WERI-Rb-1 (cell line): ENCODE measurements at regions not wholly inside any gene's neighbourhood (a gene's known extent, or its start where the extent isn't known, plus 50 kb on each side); places are given as distances from the start of the nearest gene placed in this dataset.

Experiments used
- DNase-seq: peaks from one replicate; pipeline ENCODE4 v3.0.0-alpha.2; 2020
- H3K27ac ChIP-seq: fragments of 250-450 bp; sonication (Bioruptor Pico); 2 replicates; pipeline ENCODE4 v1.5.1; 2020; ENCODE audit warnings: mild to moderate bottlenecking, moderate library complexity
- H3K27me3 ChIP-seq: fragments of 250-450 bp; sonication (Bioruptor Pico); 2 replicates; pipeline ENCODE4 v1.5.1; 2021; ENCODE audit warnings: mild to moderate bottlenecking, low read depth, moderate library complexity; ENCODE audit not compliant: insufficient read depth, severe bottlenecking
- H3K36me3 ChIP-seq: fragments of 250-450 bp; sonication (Bioruptor Pico); 2 replicates; pipeline ENCODE4 v1.5.1; 2020; ENCODE audit warnings: mild to moderate bottlenecking, moderate library complexity
- H3K4me3 ChIP-seq: 2 replicates; pipeline ENCODE4 v1.5.1; 2011; ENCODE audit warnings: low read depth, mild to moderate bottlenecking, control low read depth, low read length
- H3K9me3 ChIP-seq: fragments of 250-450 bp; sonication (Bioruptor Pico); 2 replicates; pipeline ENCODE4 v1.5.1; 2021; ENCODE audit warnings: mild to moderate bottlenecking, moderate library complexity; ENCODE audit not compliant: severe bottlenecking
- TF ChIP-seq, protein P1 (sequence below): IDR thresholded peaks from 2 replicates; pipeline ENCODE4 v1.5.1; 2011; ENCODE audit warnings: low read depth, mild to moderate bottlenecking, control low read depth, inconsistent platforms, low read length

GRCh38 chr2:7471185-7471584, 554.0 kb downstream of the RNF144A start:
- no peak overlapping the region for H3K27ac ChIP-seq
- no peak overlapping the region for H3K4me3 ChIP-seq
- no peak for DNase-seq

DNA sequence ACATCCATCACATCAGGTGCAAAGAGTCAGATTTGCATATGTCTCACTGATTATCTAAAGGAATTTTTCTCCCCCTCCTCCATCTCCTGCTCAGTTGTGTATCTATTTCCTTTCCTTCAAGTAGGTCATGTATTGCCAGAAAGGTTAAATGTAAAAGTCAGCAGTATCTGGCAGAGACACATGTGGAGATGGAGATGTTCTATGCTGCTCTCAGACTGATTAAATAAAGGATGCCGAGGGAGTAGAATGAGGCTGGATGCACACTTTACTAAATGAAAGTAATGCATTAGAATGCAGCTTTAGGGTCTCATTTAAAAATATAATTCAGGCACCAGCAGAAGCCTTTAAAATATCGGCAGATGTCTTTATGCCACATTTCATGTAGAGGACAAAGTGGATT, 555.3 kb downstream of the RNF144A start:
- Histone ChIP-seq H3K36me3 (no peaks in the 10 kb centered on the region), H3K27ac (no peak overlapping the region), H3K9me3 (no peaks in the 10 kb centered on the region), H3K27me3 (no peaks in the 10 kb centered on the region), H3K4me3 (no peak overlapping the region)
- TF ChIP-seq, protein P1, sequence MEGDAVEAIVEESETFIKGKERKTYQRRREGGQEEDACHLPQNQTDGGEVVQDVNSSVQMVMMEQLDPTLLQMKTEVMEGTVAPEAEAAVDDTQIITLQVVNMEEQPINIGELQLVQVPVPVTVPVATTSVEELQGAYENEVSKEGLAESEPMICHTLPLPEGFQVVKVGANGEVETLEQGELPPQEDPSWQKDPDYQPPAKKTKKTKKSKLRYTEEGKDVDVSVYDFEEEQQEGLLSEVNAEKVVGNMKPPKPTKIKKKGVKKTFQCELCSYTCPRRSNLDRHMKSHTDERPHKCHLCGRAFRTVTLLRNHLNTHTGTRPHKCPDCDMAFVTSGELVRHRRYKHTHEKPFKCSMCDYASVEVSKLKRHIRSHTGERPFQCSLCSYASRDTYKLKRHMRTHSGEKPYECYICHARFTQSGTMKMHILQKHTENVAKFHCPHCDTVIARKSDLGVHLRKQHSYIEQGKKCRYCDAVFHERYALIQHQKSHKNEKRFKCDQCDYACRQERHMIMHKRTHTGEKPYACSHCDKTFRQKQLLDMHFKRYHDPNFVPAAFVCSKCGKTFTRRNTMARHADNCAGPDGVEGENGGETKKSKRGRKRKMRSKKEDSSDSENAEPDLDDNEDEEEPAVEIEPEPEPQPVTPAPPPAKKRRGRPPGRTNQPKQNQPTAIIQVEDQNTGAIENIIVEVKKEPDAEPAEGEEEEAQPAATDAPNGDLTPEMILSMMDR = no peak
- DNase-seq = no peak

More at GRCh38 chr2:7471185-7471584, 554.0 kb downstream of the RNF144A start:
- H3K27me3 ChIP-seq = no peaks in the 10 kb centered on the region
- H3K9me3 ChIP-seq = no peaks in the 10 kb centered on the region
- no peaks in the 10 kb centered on the region for H3K36me3 ChIP-seq
- TF ChIP-seq, protein P1 = no peak

DNA sequence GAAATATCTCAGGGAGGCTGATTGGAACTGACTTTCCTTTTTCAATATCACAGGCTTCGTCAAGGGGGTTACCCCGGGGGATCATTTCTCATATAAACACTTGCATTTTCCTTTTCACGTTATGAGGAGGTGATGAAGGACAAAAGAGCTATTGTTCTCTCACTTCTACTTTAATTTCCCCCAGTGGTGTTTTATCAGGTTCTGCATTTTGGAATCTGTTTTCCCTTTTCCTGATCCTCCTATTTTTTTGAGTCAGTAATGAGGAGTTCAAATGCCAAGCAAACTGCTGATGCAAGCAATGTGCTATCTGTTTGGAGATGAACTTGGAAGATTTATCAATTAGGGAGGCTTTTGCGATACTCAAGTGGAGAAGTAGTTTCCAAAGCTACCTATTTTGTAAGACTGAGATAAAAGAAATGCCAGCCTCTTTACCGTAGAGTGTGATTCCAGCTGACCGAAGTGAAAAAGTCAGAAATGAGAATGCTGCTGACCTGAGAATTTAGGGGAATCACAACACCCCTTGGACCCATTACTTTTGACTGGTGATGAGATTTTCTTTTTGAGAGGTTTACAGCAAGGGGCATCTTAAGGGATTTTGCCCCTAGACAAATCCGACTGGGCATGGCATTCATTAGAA, 556.0 kb downstream of the RNF144A start:
- H3K4me3 ChIP-seq = no peak overlapping the region
- TF ChIP-seq, protein P1 = no peak
- no peak overlapping the region for H3K27ac ChIP-seq
- no peaks in the 10 kb centered on the region for H3K9me3 ChIP-seq
- H3K36me3 ChIP-seq = no peaks in the 10 kb centered on the region
- H3K27me3 ChIP-seq = no peaks in the 10 kb centered on the region
- DNase-seq = no peak

DNA sequence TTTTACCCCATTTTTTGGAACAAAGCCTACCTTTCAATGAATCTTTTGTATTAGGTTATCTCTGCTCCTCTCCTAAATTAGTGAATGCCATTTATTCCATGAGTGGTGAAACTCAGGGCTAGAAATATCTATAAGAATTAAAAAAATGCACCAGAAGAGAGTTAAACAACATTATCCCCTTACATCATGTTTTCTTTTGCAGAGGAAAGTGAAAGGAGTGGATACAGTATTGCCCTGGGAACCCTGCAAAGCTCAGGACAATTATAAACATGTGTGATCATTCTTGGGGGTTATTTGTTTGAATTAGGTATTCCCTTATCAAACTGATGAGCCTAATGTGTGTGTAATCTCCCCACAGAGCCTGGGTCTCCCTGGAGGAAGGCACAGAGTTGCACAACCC, 559.2 kb downstream of the RNF144A start:
- Histone ChIP-seq H3K9me3 (no peaks in the 10 kb centered on the region), H3K27me3 (no peaks in the 10 kb centered on the region), H3K27ac (no peak overlapping the region), H3K36me3 (no peaks in the 10 kb centered on the region), H3K4me3 (no peak overlapping the region)
- TF ChIP-seq, protein P1 = no peak
- DNase-seq = no peak

GRCh38 chr2:7479603-7480002, 562.4 kb downstream of the RNF144A start:
- no peak for DNase-seq
- Histone ChIP-seq H3K27me3 (no peaks in the 10 kb centered on the region), H3K9me3 (no peaks in the 10 kb centered on the region), H3K27ac (no peak overlapping the region), H3K36me3 (no peaks in the 10 kb centered on the region), H3K4me3 (no peak overlapping the region)
- TF ChIP-seq, protein P1 = no peak

DNA sequence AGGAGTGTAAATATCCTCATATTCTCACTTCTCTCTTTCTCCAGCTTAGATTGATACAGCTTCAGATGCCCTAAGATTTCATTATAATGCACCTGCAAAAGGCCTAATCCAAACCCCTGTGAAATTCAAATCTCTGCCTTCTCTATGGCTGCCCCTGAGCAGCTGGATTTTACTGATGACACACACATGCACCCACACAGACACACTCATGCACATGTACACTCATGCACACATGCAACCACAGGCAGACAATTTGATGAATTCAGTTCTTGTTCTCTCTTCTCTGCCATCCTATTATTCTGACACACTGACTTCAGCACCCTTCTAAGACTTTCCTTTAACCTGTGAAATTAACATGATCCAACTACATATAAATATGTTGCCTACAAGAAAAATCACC, 563.2 kb downstream of the RNF144A start:
- no peak overlapping the region for H3K4me3 ChIP-seq
- no peaks in the 10 kb centered on the region for H3K9me3 ChIP-seq
- no peaks in the 10 kb centered on the region for H3K36me3 ChIP-seq
- TF ChIP-seq, protein P1 = no peak
- no peak overlapping the region for H3K27ac ChIP-seq
- no peaks in the 10 kb centered on the region for H3K27me3 ChIP-seq
- DNase-seq = no peak
